Vagina (tissue), 2 donors: ENCODE measurements at regions not wholly inside any gene's neighbourhood (a gene's known extent, or its start where the extent isn't known, plus 50 kb on each side); places are given as distances from the start of the nearest gene placed in this dataset.

Experiments
- DNase-seq, 2 donors: peaks; one replicate each; pipeline ENCODE4 v3.0.0-alpha.2; 2017; ENCODE audit errors: extremely low spot score in 2 of 2
- H3K27ac ChIP-seq: fragments of 200-600 bp; sonication (generic); one replicate; pipeline ENCODE4 v1.5.1; 2019
- H3K27me3 ChIP-seq: fragments of 200-600 bp; sonication (generic); one replicate; pipeline ENCODE4 v1.5.1; 2019
- H3K36me3 ChIP-seq, 2 donors: fragments of 200-600 bp; sonication (generic); one replicate each; pipeline ENCODE4 v1.5.1; 2017 to 2019
- H3K4me1 ChIP-seq: fragments of 200-600 bp; sonication (generic); one replicate; pipeline ENCODE4 v1.5.1; 2019
- H3K4me3 ChIP-seq, 2 donors: fragments of 200-600 bp; sonication (generic); 1 replicate in 1 of 2; 2 replicates in 1 of 2; pipeline ENCODE4 v1.5.1; 2016 to 2019
- H3K9me3 ChIP-seq: fragments of 200-600 bp; sonication (generic); one replicate; pipeline ENCODE4 v1.5.1; 2019
- POLR2A ChIP-seq, 2 donors: fragments of 450-650 bp; IDR thresholded peaks; one replicate each; pipeline ENCODE4 v1.6.1; 2017; ENCODE audit warnings: antibody characterized with exemption in 2 of 2, mild to moderate bottlenecking in 2 of 2, moderate library complexity in 2 of 2
- POLR2AphosphoS5 ChIP-seq, 2 donors: sonication (generic); formaldehyde crosslinking; IDR thresholded peaks; one replicate each; pipeline ENCODE4 v1.9.0; 2017; ENCODE audit warnings: antibody characterized with exemption in 2 of 2, mild to moderate bottlenecking in 2 of 2, low read depth in 1 of 2; ENCODE audit not compliant: insufficient read depth in 1 of 2
- intact Hi-C: fragments of 100-400 bp; cut with DNase I; formaldehyde crosslinking; loops from one replicate; pipeline ENCODE4 v1.15.1; 2023
- TF ChIP-seq, protein P1 (sequence below), 3 experiments: fragments of 450-650 bp in 2 of 3; fragments of 200-600 bp in 1 of 3; sonication (generic) in 1 of 3; IDR thresholded peaks; one replicate each; pipeline ENCODE4 v1.5.1; 2017 to 2019; ENCODE audit warnings: antibody characterized with exemption in 3 of 3, mild to moderate bottlenecking in 2 of 3, moderate library complexity in 2 of 3

DNA sequence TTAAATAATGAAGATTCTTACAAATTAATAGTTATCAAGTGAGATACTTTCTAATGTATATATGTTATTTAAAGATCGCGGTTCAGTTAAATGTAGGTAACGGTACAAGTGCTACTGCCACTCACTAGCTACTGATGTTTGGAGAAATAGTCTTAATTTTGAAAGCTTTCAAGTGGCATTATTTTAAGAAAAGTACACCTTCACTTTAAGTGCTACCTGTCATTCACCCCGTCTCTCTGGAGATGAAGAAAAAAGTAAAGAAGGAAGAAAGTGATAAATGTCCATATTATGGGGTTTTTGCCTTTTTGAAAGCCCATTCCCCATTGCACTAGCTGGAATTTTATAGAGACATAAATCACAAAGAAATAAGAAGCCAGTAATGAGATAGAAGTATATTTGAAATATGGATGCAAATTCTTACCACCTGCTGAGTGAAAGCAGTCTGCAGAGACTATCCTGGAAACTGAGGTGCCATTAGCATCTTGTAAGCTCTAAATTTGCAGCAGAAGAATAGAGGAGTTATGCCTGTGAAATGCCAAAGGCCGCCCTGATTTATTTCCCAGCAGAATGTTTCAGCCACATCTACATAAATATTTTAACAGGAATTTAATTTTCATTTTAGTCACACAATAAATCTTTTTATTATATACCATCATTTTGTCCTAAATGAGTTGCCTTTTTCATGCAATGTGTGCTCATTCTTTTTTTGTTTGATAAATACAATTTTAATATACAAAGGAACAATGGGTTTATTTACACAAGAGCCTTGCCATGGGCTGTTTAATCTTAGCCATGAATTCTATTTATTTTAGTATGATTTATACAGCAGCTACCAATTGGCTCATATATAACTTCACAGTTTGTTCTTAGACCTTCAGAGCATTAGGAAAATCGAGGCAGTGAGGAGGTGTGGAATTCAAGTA lies 489.9 kb upstream of the RAG2 start:
- no peak for DNase-seq
- H3K4me3 ChIP-seq: no peak overlapping the region
- no peaks in the 10 kb centered on the region for H3K4me1 ChIP-seq
- intact Hi-C loops: no loop called here
- H3K27ac ChIP-seq: no peak overlapping the region
- no peaks in the 10 kb centered on the region for H3K27me3 ChIP-seq
- H3K36me3 ChIP-seq: no peaks in the 10 kb centered on the region
- no peaks in the 10 kb centered on the region for H3K9me3 ChIP-seq
- TF ChIP-seq POLR2A (IDR thresholded peaks at IDR 0.05) (no peak), POLR2AphosphoS5 (IDR thresholded peaks at IDR 0.05; ENCODE audit: insufficient read depth in 1 of 2, low read depth in 1 of 2) (no peak)
- TF ChIP-seq, protein P1, sequence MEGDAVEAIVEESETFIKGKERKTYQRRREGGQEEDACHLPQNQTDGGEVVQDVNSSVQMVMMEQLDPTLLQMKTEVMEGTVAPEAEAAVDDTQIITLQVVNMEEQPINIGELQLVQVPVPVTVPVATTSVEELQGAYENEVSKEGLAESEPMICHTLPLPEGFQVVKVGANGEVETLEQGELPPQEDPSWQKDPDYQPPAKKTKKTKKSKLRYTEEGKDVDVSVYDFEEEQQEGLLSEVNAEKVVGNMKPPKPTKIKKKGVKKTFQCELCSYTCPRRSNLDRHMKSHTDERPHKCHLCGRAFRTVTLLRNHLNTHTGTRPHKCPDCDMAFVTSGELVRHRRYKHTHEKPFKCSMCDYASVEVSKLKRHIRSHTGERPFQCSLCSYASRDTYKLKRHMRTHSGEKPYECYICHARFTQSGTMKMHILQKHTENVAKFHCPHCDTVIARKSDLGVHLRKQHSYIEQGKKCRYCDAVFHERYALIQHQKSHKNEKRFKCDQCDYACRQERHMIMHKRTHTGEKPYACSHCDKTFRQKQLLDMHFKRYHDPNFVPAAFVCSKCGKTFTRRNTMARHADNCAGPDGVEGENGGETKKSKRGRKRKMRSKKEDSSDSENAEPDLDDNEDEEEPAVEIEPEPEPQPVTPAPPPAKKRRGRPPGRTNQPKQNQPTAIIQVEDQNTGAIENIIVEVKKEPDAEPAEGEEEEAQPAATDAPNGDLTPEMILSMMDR (IDR thresholded peaks at IDR 0.05): no peak

DNA sequence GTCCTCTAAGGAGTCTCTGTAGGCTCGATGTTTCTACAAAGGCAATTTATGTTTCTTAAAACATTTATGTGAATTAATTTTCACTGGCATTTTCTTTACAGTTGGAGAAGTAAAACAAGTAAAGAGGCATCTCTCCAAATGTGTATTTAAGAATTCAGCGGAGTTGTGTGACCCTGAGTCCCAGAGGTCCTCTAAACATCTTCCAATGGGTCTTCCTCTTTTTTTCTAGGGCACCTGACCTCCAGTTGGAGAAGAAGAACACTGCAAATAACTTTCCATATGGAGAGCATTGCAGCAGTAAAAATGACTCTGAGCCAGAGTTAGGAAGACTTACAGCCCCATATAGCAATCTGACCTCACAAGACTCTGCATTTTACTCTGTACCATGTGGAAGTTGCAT lies 480.5 kb upstream of the RAG2 start:
- Histone ChIP-seq H3K27ac (no peak overlapping the region), H3K4me1 (no peaks in the 10 kb centered on the region), H3K9me3 (no peaks in the 10 kb centered on the region), H3K27me3 (no peaks in the 10 kb centered on the region), H3K4me3 (no peak overlapping the region), H3K36me3 (no peaks in the 10 kb centered on the region)
- TF ChIP-seq POLR2A (IDR thresholded peaks at IDR 0.05) (no peak), POLR2AphosphoS5 (IDR thresholded peaks at IDR 0.05; ENCODE audit: insufficient read depth in 1 of 2, low read depth in 1 of 2) (no peak)
- TF ChIP-seq, protein P1 (IDR thresholded peaks at IDR 0.05): no peak
- intact Hi-C loops: no loop called here
- no peak for DNase-seq

DNA sequence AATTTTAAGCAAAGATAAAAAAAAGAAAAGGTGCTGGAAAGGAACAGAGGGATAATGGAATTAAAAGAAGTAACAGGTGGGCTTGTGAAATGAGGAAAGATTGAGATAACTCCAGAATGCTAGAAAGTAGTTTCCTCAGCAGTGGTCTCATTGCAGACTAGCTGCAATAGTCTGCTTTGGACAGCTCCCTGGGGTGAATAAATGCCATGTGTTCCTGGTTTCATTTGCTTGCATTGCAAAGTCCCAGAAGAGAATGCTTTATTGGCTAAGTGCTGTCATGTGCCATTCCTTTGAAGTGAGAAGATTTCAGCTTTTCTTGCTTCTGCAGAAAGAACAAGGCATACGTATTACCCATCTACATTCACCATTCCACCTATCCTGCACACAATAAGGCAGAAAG lies 478.8 kb upstream of the RAG2 start:
- H3K4me1 ChIP-seq: no peaks in the 10 kb centered on the region
- H3K4me3 ChIP-seq: no peak overlapping the region
- H3K27me3 ChIP-seq: no peaks in the 10 kb centered on the region
- TF ChIP-seq POLR2A (IDR thresholded peaks at IDR 0.05) (no peak), POLR2AphosphoS5 (IDR thresholded peaks at IDR 0.05; ENCODE audit: insufficient read depth in 1 of 2, low read depth in 1 of 2) (no peak)
- TF ChIP-seq, protein P1 (IDR thresholded peaks at IDR 0.05): no peak
- H3K36me3 ChIP-seq: no peaks in the 10 kb centered on the region
- DNase-seq: no peak
- no peaks in the 10 kb centered on the region for H3K9me3 ChIP-seq
- intact Hi-C loops: no loop called here
- no peak overlapping the region for H3K27ac ChIP-seq

DNA sequence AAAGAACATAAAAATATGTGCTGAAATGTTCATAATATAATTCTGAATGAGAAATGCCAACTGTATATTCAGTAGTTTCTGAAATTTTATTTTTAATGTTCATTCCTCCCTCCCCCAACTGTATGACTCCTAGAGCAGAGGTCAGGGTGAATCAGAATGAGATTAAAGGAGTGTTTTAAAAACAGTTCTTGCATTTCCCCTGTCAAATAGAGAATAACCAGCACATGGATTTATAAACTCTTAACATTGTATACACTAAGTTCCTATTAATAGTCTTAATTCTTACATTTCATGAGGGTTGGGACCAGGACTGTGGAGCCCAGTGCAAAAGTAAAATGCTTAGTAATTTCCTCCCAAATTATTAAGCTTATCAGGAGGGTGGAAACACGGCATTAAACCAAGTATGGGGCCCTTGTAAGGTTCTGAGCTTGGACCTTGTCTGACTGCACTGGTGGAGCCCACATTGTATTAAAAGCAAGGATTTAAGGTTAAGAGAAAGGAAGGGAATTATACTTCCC lies 474.6 kb upstream of the RAG2 start:
- no peaks in the 10 kb centered on the region for H3K27me3 ChIP-seq
- intact Hi-C loops: no loop called here
- TF ChIP-seq POLR2A (IDR thresholded peaks at IDR 0.05) (no peak), POLR2AphosphoS5 (IDR thresholded peaks at IDR 0.05; ENCODE audit: insufficient read depth in 1 of 2, low read depth in 1 of 2) (no peak)
- TF ChIP-seq, protein P1 (IDR thresholded peaks at IDR 0.05): no peak
- H3K4me1 ChIP-seq: no peaks in the 10 kb centered on the region
- DNase-seq: no peak
- H3K27ac ChIP-seq: no peak overlapping the region
- H3K36me3 ChIP-seq: no peaks in the 10 kb centered on the region
- no peaks in the 10 kb centered on the region for H3K9me3 ChIP-seq
- H3K4me3 ChIP-seq: no peak overlapping the region

DNA sequence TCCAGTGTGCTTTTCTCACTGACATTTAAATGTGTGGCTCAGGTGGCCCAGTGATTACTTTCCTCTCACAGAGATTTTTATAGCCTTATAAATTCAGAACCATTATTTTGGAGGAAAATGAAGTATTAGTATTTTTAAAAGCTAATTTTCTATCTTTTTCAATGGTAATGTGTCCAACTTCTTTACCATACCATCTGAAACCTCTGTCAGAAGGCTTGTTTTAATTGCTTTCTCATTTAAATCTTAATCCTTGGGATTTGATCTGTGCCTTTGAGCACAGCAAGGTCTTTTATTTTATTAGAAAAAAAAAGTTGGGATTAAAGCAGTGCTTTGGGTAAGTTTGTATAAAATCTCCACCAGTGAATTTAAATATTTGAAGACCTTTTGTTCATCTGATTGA lies 452.3 kb upstream of the RAG2 start:
- Histone ChIP-seq H3K36me3 (no peaks in the 10 kb centered on the region), H3K4me1 (no peaks in the 10 kb centered on the region), H3K9me3 (no peaks in the 10 kb centered on the region), H3K27me3 (no peaks in the 10 kb centered on the region), H3K27ac (no peak overlapping the region), H3K4me3 (no peak overlapping the region)
- intact Hi-C loops: no loop called here
- TF ChIP-seq POLR2AphosphoS5 (IDR thresholded peaks at IDR 0.05; ENCODE audit: insufficient read depth in 1 of 2, low read depth in 1 of 2) (no peak), POLR2A (IDR thresholded peaks at IDR 0.05) (no peak)
- TF ChIP-seq, protein P1 (IDR thresholded peaks at IDR 0.05): no peak
- no peak for DNase-seq
